M059J (cell line): ENCODE measurements at regions not wholly inside any gene's neighbourhood (a gene's known extent, or its start where the extent isn't known, plus 50 kb on each side); places are given as distances from the start of the nearest gene placed in this dataset.

Experiments
- DNase-seq: peaks from one replicate; pipeline ENCODE4 v3.0.0-alpha.2; 2012; ENCODE audit warnings: low read depth

- DNase-seq, result peak; percentile 46
Observed at GRCh38 chr18:24987303-24988252, 364.4 kb downstream of the ZNF521 start.

DNA sequence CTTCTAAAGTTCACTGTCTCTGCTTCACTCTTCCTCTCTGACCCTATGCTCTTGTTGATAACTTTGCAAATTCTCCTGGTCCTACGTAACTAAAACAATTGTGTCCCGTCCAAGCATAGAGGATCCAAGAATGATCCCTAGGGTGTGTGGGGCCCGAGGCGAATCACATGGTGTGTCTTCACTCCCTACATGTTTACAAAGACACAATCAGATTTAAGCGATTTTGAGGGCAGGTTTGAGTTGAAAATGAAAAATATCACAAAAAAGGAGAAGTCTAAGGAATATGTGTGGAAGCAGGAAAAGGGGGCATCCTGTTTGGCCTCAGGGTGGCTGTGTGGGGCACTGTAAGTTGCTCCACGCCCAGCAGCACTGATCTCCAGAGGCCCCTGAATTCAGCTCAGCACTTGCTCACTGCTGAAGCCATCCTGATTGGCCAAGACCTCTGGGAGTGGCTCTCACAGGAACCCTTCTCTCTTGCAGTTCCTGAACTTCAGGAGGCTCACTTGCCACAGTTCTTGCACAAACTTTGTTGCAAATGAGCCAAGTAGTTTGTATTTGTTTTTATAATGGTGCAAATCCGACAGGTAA is 363.6 kb downstream of the ZNF521 start:
- DNase-seq, result no peak

GRCh38 chr18:24989760-24990593 is 362.0 kb downstream of the ZNF521 start:
- DNase-seq, result no peak

DNA sequence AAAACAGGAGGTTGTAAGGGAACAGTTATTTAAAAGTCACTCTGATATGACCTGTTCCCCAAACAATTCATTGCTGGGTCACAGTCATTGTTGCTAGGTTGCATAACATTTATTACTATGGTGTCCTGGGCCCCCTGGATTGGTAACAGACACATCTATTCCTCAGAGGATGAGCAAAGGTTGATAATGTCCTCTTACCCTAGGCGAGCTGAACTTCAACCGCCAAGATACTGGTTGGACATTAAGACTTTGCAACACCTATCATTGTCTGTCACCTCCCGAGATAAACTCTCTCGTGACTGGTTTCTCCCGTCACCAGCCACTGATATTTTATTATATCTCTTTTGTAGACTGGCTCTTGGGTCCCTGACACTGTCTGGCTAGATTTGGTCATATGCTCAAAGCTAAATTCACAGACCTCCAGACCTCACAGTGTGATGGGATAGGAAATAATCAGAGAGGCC is 361.3 kb downstream of the ZNF521 start:
- DNase-seq, result no peak

- no peak for DNase-seq
Observed at GRCh38 chr18:24991141-24992060, 360.6 kb downstream of the ZNF521 start.

DNA sequence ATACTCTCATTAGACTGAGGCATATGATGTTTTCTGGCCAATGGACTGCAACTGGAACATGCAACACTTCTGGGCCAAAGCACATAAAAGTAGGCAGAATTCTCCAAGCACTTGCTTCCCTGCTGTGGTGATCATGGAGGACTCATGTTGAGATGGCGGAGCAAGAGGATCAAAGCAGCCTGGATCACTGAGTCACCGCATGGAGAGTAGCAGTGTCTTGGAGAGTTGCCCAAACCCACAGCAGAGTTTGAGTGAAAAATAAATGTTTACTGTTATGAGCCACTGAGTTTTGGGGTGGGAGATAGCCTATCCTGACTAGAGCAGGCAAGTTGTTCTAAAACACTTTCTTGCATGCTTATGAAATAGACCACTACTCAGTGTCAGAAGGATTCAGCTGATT is 359.5 kb downstream of the ZNF521 start:
- DNase-seq, result peak; percentile 68

- DNase-seq, result peak; percentile 21
Observed at GRCh38 chr18:24993628-24994027, 358.3 kb downstream of the ZNF521 start.

DNA sequence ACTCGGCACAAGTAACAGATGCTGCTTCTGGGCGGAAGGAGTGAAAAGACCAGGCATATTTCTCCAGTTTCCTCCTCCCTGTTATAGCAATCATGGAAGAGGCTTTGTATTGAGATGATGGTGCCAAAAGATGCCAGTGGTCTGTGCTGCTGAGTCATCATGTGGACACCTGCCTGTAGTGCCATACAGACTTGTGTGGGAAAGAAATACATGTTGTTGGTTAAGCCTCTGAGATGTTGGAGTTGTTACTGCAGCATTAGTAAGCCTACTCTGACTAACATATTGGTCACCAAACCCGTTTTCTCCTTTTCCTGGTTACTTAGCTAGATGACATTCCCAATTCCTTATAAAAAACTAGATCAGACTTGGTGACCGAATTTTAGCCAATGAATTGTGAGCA is 356.9 kb downstream of the ZNF521 start:
- DNase-seq, result peak; percentile 83

- DNase-seq, result no peak
Observed at GRCh38 chr18:24995755-24996154, 356.2 kb downstream of the ZNF521 start.

- no peak for DNase-seq
Observed at GRCh38 chr18:24999650-25000267, 352.2 kb downstream of the ZNF521 start.

- DNase-seq, result no peak
Observed at GRCh38 chr18:25001803-25002202, 350.2 kb downstream of the ZNF521 start.

GRCh38 chr18:25005541-25006403 is 346.2 kb downstream of the ZNF521 start:
- peak; percentile 11 for DNase-seq

- DNase-seq, result no peak
Observed at GRCh38 chr18:25010623-25011374, 341.2 kb downstream of the ZNF521 start.
